Endothelial cell of umbilical vein (primary cell): ENCODE measurements at regions not wholly inside any gene's neighbourhood (a gene's known extent, or its start where the extent isn't known, plus 50 kb on each side); places are given as distances from the start of the nearest gene placed in this dataset.

ENCODE experiments used
- BruUV-seq: library from RNA; stranded (reverse); fragments of 400-500 nt; replicated peaks from 2 replicates; lab custom pipeline; 2021; lab: Mats Ljungman, UMichigan
- CTCF ChIA-PET: fragments of 300-600, 350-600 bp; sonication (Branson Sonifier 250); formaldehyde crosslinking; loops from one replicate; lab custom pipeline; 2021; ENCODE audit warnings: antibody characterized with exemption, inconsistent platforms; lab: Charles Lee
- POLR2A ChIA-PET: fragments of 300-600, 350-600 bp; sonication (Branson Sonifier 250); formaldehyde crosslinking; loops from one replicate; lab custom pipeline; 2021; ENCODE audit warnings: antibody characterized with exemption, inconsistent platforms; lab: Charles Lee
- DNase-seq: peaks from one replicate; pipeline ENCODE4 v3.0.0-alpha.2; 2011; ENCODE audit warnings: low read depth, low spot score
- FAIRE-seq: peaks from 2 replicates; lab custom pipeline; 2011; peaks lifted over from hg19 to GRCh38; lab: Jason Lieb, UNC
- H2AFZ ChIP-seq: 2 replicates; pipeline ENCODE4 v1.6.0; 2012; ENCODE audit warnings: low read depth, low read length, control low read depth, inconsistent platforms
- H3K27ac ChIP-seq: 2 replicates; pipeline ENCODE4 v1.5.1; 2011; ENCODE audit warnings: low read depth, mild to moderate bottlenecking, control low read depth, low read length, moderate library complexity; ENCODE audit not compliant: insufficient read depth
- H3K27me3 ChIP-seq, 2 experiments: 2 replicates each; pipeline versions ENCODE4 v1.6.0 to v1.6.1; 2011; ENCODE audit warnings: low read length in 2 of 2, mixed read lengths in 1 of 2; ENCODE audit not compliant: control insufficient read depth in 2 of 2, insufficient read depth in 2 of 2
- H3K36me3 ChIP-seq, 2 experiments: 2 replicates in 1 of 2; 3 replicates in 1 of 2; pipeline ENCODE4 v1.5.1; 2011; ENCODE audit warnings: low read length in 2 of 2, mild to moderate bottlenecking in 1 of 2, moderate library complexity in 1 of 2; ENCODE audit not compliant: control insufficient read depth in 2 of 2, insufficient read depth in 2 of 2; ENCODE audit errors: extremely low read depth in 1 of 2
- H3K4me1 ChIP-seq: 3 replicates; pipeline ENCODE4 v1.5.1; 2011; ENCODE audit warnings: mild to moderate bottlenecking, low read length; ENCODE audit not compliant: control insufficient read depth, insufficient read depth; ENCODE audit errors: extremely low read depth
- H3K4me2 ChIP-seq: 2 replicates; pipeline ENCODE4 v1.6.1; 2011; ENCODE audit warnings: low read length, control low read depth, mixed read lengths; ENCODE audit not compliant: insufficient read depth
- H3K4me3 ChIP-seq, 3 experiments: fragments of 200-600 bp in 1 of 3; sonication (generic), shearing (Covaris generic) in 1 of 3; replicated peaks in 1 of 3; 2 replicates each; pipeline ENCODE4 v1.5.1; 2011 to 2016; ENCODE audit warnings: control low read depth in 3 of 3, low read length in 3 of 3, mild to moderate bottlenecking in 2 of 3, inconsistent platforms in 1 of 3, low read depth in 1 of 3, moderate library complexity in 1 of 3; ENCODE audit not compliant: insufficient read depth in 1 of 3
- H3K79me2 ChIP-seq: 2 replicates; pipeline ENCODE4 v1.6.0; 2012; ENCODE audit warnings: low read length, inconsistent platforms; ENCODE audit not compliant: control insufficient read depth, insufficient read depth
- H3K9ac ChIP-seq: replicated peaks from 2 replicates; pipeline ENCODE3; 2011; ENCODE audit warnings: low read length, control low read depth; ENCODE audit not compliant: insufficient read depth; ENCODE audit errors: extremely low read depth
- H3K9me1 ChIP-seq: replicated peaks from 3 replicates; pipeline ENCODE4 v1.6.0; 2011; ENCODE audit warnings: mild to moderate bottlenecking, low read length; ENCODE audit not compliant: control insufficient read depth, insufficient read depth; ENCODE audit errors: extremely low read depth
- H3K9me3 ChIP-seq: replicated peaks from 2 replicates; pipeline ENCODE4 v1.5.1; 2012; ENCODE audit warnings: low read length, inconsistent platforms; ENCODE audit not compliant: control insufficient read depth, insufficient read depth
- H4K20me1 ChIP-seq: replicated peaks from 2 replicates; pipeline ENCODE3; 2011; ENCODE audit warnings: mild to moderate bottlenecking, low read length; ENCODE audit not compliant: control insufficient read depth, insufficient read depth; ENCODE audit errors: extremely low read depth
- EZH2 ChIP-seq: IDR thresholded peaks from 2 replicates; pipeline ENCODE4 v1.6.1; 2012; ENCODE audit warnings: borderline replicate concordance, low read depth, mild to moderate bottlenecking, moderate library complexity, low read length, inconsistent platforms; ENCODE audit not compliant: severe bottlenecking
- FOS ChIP-seq: IDR thresholded peaks from 2 replicates; pipeline ENCODE4 v1.6.1; 2011; ENCODE audit warnings: mild to moderate bottlenecking, low read length, moderate library complexity, borderline replicate concordance; ENCODE audit not compliant: insufficient read depth
- GATA2 ChIP-seq: IDR thresholded peaks from 2 replicates; pipeline ENCODE4 v1.7.0; 2011; ENCODE audit warnings: low read depth, mild to moderate bottlenecking, moderate library complexity, mixed read lengths, low read length; ENCODE audit not compliant: insufficient read length, insufficient read depth
- JUN ChIP-seq: IDR thresholded peaks from 2 replicates; pipeline ENCODE4 v1.6.1; 2011; ENCODE audit warnings: borderline replicate concordance, low read depth; ENCODE audit not compliant: insufficient read length, insufficient read depth
- MYC ChIP-seq: IDR thresholded peaks from one replicate; pipeline ENCODE4 v1.6.1; 2011; ENCODE audit warnings: mild to moderate bottlenecking, low read depth, low read length
- POLR2A ChIP-seq: IDR thresholded peaks from 2 replicates; pipeline ENCODE4 v1.6.1; 2012; ENCODE audit warnings: low read depth, mild to moderate bottlenecking, control low read depth, low read length
- POLR2AphosphoS5 ChIP-seq: IDR thresholded peaks from 2 replicates; pipeline ENCODE4 v1.6.1; 2012; ENCODE audit warnings: low read depth, mild to moderate bottlenecking, control low read depth, low read length, moderate library complexity; ENCODE audit not compliant: insufficient read depth
- dilution Hi-C: fragments of 300-500 bp; cut with MboI; formaldehyde crosslinking; loops from one replicate; pipeline ENCODE4 v1.15.0; 2019; ENCODE audit warnings: low sequenced_read_pairs; ENCODE audit not compliant: extremely low pct_ligation_motif_present
- intact Hi-C: fragments of 100-400 bp; cut with micrococcal nuclease; formaldehyde crosslinking; loops from one replicate; pipeline ENCODE4 v1.10.0; 2022
- TF ChIP-seq, protein P1 (sequence below), 2 donors: IDR thresholded peaks; 1 replicate in 1 of 2; 2 replicates in 1 of 2; pipeline ENCODE4 v1.5.1; 2011; ENCODE audit warnings: low read length in 2 of 2, mild to moderate bottlenecking in 2 of 2, moderate library complexity in 2 of 2, control low read depth in 1 of 2, inconsistent platforms in 1 of 2, low read depth in 1 of 2; ENCODE audit not compliant: insufficient read depth in 1 of 2; ENCODE audit errors: extremely low read depth in 1 of 2
- TF ChIP-seq, protein P2 (sequence below): IDR thresholded peaks from 2 replicates; pipeline ENCODE4 v1.6.1; 2011; ENCODE audit not compliant: insufficient read depth, insufficient read length

DNA sequence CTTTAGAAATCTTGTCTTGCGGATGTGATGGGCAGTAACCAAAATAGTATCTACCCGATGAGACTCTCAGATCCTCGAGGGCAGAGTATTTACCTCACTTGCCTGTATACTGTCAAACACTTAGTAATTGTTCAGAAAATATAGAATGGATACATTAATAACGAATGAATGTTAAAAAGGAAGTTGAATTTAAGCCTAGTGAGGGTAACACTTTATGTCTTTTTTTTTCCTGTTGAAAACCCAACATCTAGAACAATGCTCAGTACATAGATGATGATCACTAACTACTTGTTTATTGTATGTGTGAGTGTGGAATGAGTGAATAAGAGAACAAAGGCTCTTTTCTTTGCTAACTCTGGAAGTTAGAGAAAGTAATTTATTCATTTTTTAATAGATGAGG lies 195.7 kb downstream of the MIAT start:
- Histone ChIP-seq H3K27ac (no peak overlapping the region), H3K36me3 (no peaks in the 10 kb centered on the region), H3K4me1 (no peaks in the 10 kb centered on the region), H3K4me3 (no peak overlapping the region), H3K27me3 (peaks cover 2 to 7% of the 10 kb centered on the region in 2 experiments), H3K4me2 (no peak overlapping the region), H4K20me1 (no peaks in the 10 kb centered on the region), H3K9ac (no peak overlapping the region), H3K79me2 (no peaks in the 10 kb centered on the region), H2AFZ (no peak overlapping the region), H3K9me3 (no peaks in the 10 kb centered on the region), H3K9me1 (no peaks in the 10 kb centered on the region)
- dilution Hi-C loops (no loop called here), intact Hi-C loops (no loop called here)
- TF ChIP-seq, protein P1, sequence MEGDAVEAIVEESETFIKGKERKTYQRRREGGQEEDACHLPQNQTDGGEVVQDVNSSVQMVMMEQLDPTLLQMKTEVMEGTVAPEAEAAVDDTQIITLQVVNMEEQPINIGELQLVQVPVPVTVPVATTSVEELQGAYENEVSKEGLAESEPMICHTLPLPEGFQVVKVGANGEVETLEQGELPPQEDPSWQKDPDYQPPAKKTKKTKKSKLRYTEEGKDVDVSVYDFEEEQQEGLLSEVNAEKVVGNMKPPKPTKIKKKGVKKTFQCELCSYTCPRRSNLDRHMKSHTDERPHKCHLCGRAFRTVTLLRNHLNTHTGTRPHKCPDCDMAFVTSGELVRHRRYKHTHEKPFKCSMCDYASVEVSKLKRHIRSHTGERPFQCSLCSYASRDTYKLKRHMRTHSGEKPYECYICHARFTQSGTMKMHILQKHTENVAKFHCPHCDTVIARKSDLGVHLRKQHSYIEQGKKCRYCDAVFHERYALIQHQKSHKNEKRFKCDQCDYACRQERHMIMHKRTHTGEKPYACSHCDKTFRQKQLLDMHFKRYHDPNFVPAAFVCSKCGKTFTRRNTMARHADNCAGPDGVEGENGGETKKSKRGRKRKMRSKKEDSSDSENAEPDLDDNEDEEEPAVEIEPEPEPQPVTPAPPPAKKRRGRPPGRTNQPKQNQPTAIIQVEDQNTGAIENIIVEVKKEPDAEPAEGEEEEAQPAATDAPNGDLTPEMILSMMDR (IDR thresholded peaks at IDR 0.05; ENCODE audit: extremely low read depth in 1 of 2, insufficient read depth in 1 of 2, low read depth in 1 of 2, low read length in 2 of 2) = no peak
- no peak for TF ChIP-seq MYC
- TF ChIP-seq, protein P2, sequence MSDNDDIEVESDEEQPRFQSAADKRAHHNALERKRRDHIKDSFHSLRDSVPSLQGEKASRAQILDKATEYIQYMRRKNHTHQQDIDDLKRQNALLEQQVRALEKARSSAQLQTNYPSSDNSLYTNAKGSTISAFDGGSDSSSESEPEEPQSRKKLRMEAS = no peak
- no peak for TF ChIP-seq EZH2
- TF ChIP-seq POLR2AphosphoS5 = no peak
- no peak for TF ChIP-seq JUN
- TF ChIP-seq POLR2A = no peak
- no peak for TF ChIP-seq FOS
- TF ChIP-seq GATA2 = no peak
- FAIRE-seq = no peak
- DNase-seq = no peak
- CTCF ChIA-PET = interaction anchor here (0.9 kb wide), 1 partner anchor 9 kb away, joined by 3 read pairs; no protein-coding TSS in a partner anchor
- no TSS peak for BruUV-seq
- POLR2A ChIA-PET = no interaction called here
